ENCODE measurements at regions not wholly inside any gene's neighbourhood (a gene's known extent, or its start where the extent isn't known, plus 50 kb on each side); places are given as distances from the start of the nearest gene placed in this dataset.

DNA sequence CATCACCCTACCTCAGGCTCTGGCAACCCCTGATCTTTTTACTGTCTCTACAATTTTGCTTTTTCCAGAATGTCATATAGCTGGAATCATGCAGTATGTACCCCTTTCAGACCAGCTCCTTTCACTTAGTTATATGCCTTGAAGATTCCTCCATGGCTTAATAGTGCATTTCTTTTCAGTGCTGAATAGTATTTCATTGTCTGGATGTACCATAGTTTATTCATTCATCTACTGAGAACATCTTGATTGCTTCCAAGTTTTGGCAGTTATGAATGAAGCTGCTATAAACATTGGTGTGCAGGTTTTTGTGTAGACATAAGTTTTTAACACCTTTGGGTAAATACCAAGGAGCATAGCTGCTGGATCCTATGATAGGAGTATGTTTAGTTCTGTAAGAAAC lies 50.8 kb upstream of the ANP32A start:
- DNase-seq (ENCODE audit: low read depth), result no peak

DNA sequence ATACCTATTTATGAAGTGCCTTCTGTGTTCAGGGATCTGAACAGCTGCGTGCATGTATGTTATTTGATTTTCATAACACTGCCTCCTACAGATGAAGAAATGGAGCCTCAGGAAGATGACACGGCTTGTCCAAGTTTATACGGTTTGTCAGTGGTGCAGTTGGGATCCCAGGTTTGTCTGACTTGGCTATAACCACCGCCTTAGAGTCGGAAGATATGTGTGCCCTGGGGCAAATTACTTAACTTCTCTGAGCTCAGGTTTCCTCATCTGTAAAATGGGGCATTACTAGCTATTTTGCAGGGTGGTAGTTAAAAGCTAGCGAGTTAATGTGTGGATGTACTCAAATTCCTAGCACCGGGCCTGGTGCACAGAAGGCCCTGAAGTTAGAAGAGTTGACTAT lies 54.1 kb upstream of the ANP32A start:
- no peak for DNase-seq (ENCODE audit: low read depth)

DNA sequence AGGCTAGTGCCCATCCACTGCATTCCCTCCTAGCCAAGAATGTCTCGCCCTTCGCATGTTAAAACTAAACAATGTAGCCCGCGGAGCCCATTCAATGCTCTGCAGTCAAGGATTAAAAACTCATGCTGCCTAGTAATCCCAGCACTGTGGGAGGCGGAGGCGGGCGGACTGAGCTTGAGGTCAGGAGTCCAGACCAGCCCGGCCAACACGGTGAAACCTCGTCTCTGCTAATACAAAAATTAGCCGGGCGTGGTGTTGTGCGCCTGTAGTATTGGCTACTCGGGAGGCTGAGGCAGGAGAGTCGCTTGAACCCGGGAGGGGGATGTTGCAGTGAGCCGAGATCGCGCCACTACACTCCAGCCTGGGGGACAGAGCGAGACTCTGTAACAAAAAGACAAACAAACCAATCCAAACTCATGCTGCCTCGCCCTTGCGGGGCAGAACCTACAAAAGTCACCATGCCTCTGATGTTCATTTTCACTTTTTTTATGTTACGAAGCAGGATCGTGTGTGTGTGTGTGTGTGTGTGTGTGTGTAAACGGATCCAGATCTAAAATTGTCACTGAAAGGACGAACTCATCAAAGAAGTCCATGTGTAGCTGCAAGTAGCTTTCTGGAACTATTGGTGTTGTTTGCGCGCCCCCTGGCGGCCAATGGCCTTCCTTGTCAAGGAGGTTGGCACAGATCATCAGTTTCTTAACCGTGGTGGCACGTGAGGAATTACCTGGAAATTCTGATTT lies 54.8 kb upstream of the SPESP1 start:
- DNase-seq (ENCODE audit: low read depth), result peak; percentile 72

DNA sequence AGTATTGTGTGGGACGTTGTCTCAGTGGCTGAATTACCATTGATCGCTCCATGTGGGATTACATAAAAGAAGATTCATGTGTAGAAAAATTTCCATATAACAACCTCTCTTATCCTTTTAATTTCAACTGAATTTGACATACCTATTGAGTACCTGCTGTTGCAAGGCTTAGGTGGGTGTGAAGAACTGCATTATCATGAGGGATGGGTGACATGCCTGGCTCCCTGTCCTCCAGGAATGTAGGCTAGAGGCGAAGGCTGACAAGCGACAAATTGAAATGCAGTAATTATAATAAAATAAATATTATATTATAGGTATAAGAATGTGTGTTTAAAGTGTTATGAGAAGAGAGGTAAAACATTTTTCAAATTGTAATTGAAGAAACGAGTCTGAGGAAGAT lies 52.7 kb upstream of the SPESP1 start:
- DNase-seq (ENCODE audit: low read depth), result no peak

DNA sequence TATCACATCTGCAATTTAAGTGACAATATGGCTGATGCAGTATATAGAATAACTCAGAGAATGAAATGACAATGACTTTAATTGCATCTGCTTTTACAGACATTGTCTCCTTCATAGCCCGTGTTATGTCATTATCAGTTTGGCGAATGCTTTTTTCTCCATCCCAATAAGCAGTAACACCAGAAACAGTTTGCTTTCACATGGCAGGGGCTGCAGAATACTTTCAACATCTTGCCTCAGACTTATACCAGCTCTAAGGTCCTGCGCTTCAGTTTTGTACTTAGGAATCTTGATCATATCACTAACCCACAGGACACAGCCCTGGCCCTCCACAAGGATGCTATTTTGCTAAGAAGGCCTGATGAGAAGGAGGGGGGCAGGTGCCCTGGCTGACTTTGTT lies 49.9 kb upstream of the SPESP1 start:
- no peak for DNase-seq (ENCODE audit: low read depth)

All from CMK (cell line).